Ascending aorta (tissue), 2 donors: ENCODE measurements at regions not wholly inside any gene's neighbourhood (a gene's known extent, or its start where the extent isn't known, plus 50 kb on each side); places are given as distances from the start of the nearest gene placed in this dataset.

Experiments
- DNase-seq, 2 donors: peaks; one replicate each; pipeline ENCODE4 v3.0.0-alpha.2; 2019; ENCODE audit warnings: low spot score in 2 of 2
- H3K27ac ChIP-seq, 2 donors: fragments of 200-600 bp; sonication (generic); one replicate each; pipeline ENCODE4 v1.5.1; 2016 to 2017; ENCODE audit warnings: mild to moderate bottlenecking in 1 of 2
- H3K27me3 ChIP-seq: fragments of 200-600 bp; sonication (generic); one replicate; pipeline ENCODE4 v1.5.1; 2017
- H3K36me3 ChIP-seq, 2 donors: fragments of 200-600 bp; sonication (generic); one replicate each; pipeline ENCODE4 v1.5.1; 2016
- H3K4me1 ChIP-seq, 2 donors: fragments of 200-600 bp; sonication (generic); one replicate each; pipeline ENCODE4 v1.5.1; 2016 to 2017; ENCODE audit warnings: mild to moderate bottlenecking in 1 of 2
- H3K4me3 ChIP-seq, 2 donors: fragments of 200-600 bp; sonication (generic); one replicate each; pipeline ENCODE4 v1.5.1; 2016 to 2017; ENCODE audit warnings: mild to moderate bottlenecking in 1 of 2
- H3K9me3 ChIP-seq, 2 donors: fragments of 200-600 bp; sonication (generic); one replicate each; pipeline ENCODE4 v1.5.1; 2016
- CTCF ChIP-seq, 3 experiments: fragments of 200-600 bp in 2 of 3; fragments of 450-650 bp in 1 of 3; sonication (generic) in 2 of 3; IDR thresholded peaks; one replicate each; pipeline ENCODE4 v1.5.1; 2016 to 2019; ENCODE audit warnings: antibody characterized with exemption in 3 of 3, mild to moderate bottlenecking in 1 of 3, moderate library complexity in 1 of 3
- intact Hi-C: fragments of 100-400 bp; cut with DNase I; formaldehyde crosslinking; loops from one replicate; pipeline ENCODE4 v1.15.1; 2023

GRCh38 chr1:25135909-25136308 is 96.4 kb downstream of the SYF2 start:
- intact Hi-C loops, result no loop called here
- Histone ChIP-seq H3K27ac (no peak overlapping the region), H3K9me3 (no peaks in the 10 kb centered on the region), H3K36me3 (no peaks in the 10 kb centered on the region), H3K4me3 (no peak overlapping the region), H3K27me3 (no peaks in the 10 kb centered on the region), H3K4me1 (no peaks in the 10 kb centered on the region)
- DNase-seq, result no peak
- TF ChIP-seq CTCF (IDR thresholded peaks at IDR 0.05), result no peak

GRCh38 chr1:25134801-25135461 is 97.4 kb downstream of the SYF2 start:
- Histone ChIP-seq H3K27ac (no peak overlapping the region), H3K4me3 (no peak overlapping the region), H3K9me3 (no peaks in the 10 kb centered on the region), H3K27me3 (no peaks in the 10 kb centered on the region), H3K36me3 (no peaks in the 10 kb centered on the region), H3K4me1 (no peaks in the 10 kb centered on the region)
- DNase-seq, result no peak
- TF ChIP-seq CTCF (IDR thresholded peaks at IDR 0.05), result no peak
- intact Hi-C loops, result no loop called here

GRCh38 chr1:25134307-25134706 is 98.0 kb downstream of the SYF2 start:
- no peak overlapping the region for H3K27ac ChIP-seq
- H3K4me1 ChIP-seq, result no peaks in the 10 kb centered on the region
- H3K36me3 ChIP-seq, result no peaks in the 10 kb centered on the region
- no peaks in the 10 kb centered on the region for H3K27me3 ChIP-seq
- no peak for DNase-seq
- no peaks in the 10 kb centered on the region for H3K9me3 ChIP-seq
- no peak overlapping the region for H3K4me3 ChIP-seq
- intact Hi-C loops, result no loop called here
- TF ChIP-seq CTCF (IDR thresholded peaks at IDR 0.05), result no peak

GRCh38 chr1:25131794-25132193 is 100.5 kb downstream of the SYF2 start:
- Histone ChIP-seq H3K4me3 (no peak overlapping the region), H3K9me3 (no peaks in the 10 kb centered on the region), H3K27me3 (no peaks in the 10 kb centered on the region), H3K27ac (no peak overlapping the region), H3K36me3 (no peaks in the 10 kb centered on the region), H3K4me1 (no peaks in the 10 kb centered on the region)
- DNase-seq, result no peak
- intact Hi-C loops, result no loop called here
- TF ChIP-seq CTCF (IDR thresholded peaks at IDR 0.05), result no peak

- intact Hi-C loops, result no loop called here
- TF ChIP-seq CTCF (IDR thresholded peaks at IDR 0.05), result no peak
Observed at GRCh38 chr1:25130895-25131294, 101.4 kb downstream of the SYF2 start.

GRCh38 chr1:25129380-25129779 is 102.9 kb downstream of the SYF2 start:
- H3K4me1 ChIP-seq, result no peaks in the 10 kb centered on the region
- intact Hi-C loops, result no loop called here
- no peaks in the 10 kb centered on the region for H3K9me3 ChIP-seq
- H3K36me3 ChIP-seq, result no peaks in the 10 kb centered on the region
- H3K4me3 ChIP-seq, result no peak overlapping the region
- no peak overlapping the region for H3K27ac ChIP-seq
- H3K27me3 ChIP-seq, result no peaks in the 10 kb centered on the region
- no peak for TF ChIP-seq CTCF (IDR thresholded peaks at IDR 0.05)
- no peak for DNase-seq

More at GRCh38 chr1:25130895-25131294, 101.4 kb downstream of the SYF2 start:
- no peak for DNase-seq
- Histone ChIP-seq H3K27me3 (no peaks in the 10 kb centered on the region), H3K4me3 (no peak overlapping the region), H3K36me3 (no peaks in the 10 kb centered on the region), H3K27ac (no peak overlapping the region), H3K4me1 (no peaks in the 10 kb centered on the region), H3K9me3 (no peaks in the 10 kb centered on the region)
